Stimulated activated CD4-positive, alpha-beta T cell treated with anti-CD3 and anti-CD28 coated beads, Interleukin-1b, Interleukin-23, amount 100 ng/mL, for 24 hours (primary cell): ENCODE measurements at regions not wholly inside any gene's neighbourhood (a gene's known extent, or its start where the extent isn't known, plus 50 kb on each side); places are given as distances from the start of the nearest gene placed in this dataset.
"Not testable (repeated sequence)": the region's sequence is repeated elsewhere in the genome, so short reads cannot be mapped to it uniquely, and the experiment has no call there.

ENCODE experiments used
- DNase-seq, 4 experiments: peaks; one replicate each; pipeline ENCODE4 v3.0.0-alpha.2; 2020; ENCODE audit warnings: low read depth in 4 of 4, low spot score in 1 of 4

DNA sequence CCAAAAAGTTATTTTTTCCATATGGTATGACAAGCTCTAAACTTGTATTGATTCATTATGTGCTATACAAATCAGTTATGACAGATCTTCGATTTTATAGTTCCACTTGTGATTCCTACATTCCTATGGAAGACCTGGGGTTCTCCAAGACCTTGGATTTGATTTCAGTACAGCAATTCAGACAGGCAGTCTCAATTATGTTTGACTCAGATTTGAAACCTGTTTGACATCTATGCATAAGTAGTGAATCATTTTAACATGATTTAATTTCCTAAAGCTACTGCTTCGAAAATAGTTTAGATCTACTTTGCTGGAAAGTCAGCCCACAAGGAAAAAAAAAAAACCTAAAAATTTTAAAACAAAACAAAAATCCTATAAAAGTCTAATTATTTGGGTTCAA, 820.4 kb downstream of the LUZP2 start:
- no peak for DNase-seq

DNA sequence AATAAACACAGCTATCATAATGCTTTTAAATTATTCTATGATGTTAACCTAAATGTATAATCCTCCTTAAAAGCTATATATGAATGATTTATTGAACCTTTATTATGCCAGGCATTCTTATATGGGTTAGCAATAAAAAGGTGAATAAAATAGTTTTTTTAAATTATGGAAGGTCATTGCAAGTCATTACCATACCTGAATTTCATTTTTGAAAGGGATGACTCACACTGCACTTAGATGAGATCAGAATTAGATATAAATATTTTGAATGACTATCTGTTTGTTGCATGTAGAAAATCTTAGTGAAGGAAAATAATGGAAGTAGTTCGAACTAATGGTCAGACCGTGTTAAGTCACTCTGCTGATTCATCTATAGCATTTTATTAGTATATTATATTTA, 822.3 kb downstream of the LUZP2 start:
- DNase-seq, result no peak

DNA sequence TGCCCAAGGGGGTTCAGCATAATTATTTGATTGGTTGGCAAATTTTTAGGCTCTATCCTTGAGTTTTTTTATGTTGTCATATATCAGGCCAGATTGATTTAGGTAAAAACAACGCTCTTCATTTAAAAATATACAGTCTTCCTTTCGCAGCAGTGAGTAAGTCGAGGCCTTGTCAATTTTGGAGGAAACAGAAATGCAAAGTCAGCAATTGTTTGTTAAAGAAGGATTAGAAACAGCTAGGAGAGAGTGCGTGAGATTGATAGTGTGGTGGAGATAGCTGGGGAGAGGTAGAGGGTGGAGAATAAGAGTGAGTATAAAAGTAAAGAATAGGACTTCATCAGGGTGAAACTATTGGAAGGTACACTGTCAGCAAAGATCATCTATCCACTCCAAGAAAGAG, 830.8 kb downstream of the LUZP2 start:
- DNase-seq, result no peak

DNA sequence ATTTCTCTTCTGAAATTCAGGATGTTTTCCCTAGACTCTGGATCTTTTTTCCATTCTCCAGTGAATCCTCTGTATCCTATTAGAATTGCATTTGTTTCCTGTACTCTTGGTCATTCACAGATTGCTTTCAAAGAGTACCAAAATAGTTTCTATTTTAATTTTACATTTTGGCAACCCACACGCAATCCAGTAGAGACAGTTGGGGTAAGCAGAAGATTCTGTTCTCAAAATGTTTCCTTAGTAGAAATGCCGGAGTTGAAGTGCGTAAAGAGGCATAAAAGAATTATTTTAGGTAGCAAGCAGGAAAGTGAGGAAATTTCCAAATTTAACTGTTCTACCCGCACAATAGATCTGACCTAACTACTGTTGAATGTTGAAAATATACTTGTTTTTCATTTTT, 842.4 kb downstream of the LUZP2 start:
- no peak for DNase-seq

DNA sequence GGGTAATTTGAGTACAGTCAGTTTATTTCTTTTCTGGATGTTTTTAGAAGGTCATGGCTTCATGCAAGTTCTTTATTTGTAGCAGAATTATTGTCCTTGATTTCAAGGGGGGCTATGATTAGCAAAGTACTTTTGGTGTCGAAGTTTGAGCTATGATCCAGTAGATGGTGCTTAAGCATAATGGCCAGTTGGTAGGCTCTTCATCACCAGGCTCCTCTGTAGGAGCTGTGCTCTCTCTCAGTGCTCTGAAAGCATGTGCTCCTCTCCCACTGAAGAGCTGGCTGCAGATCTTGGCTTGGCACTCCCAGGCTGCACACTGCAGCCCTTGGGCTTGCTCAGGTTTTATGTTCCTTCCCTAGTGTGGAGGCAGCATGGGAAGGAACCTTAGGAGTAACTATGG, 852.7 kb downstream of the LUZP2 start:
- no peak for DNase-seq

DNA sequence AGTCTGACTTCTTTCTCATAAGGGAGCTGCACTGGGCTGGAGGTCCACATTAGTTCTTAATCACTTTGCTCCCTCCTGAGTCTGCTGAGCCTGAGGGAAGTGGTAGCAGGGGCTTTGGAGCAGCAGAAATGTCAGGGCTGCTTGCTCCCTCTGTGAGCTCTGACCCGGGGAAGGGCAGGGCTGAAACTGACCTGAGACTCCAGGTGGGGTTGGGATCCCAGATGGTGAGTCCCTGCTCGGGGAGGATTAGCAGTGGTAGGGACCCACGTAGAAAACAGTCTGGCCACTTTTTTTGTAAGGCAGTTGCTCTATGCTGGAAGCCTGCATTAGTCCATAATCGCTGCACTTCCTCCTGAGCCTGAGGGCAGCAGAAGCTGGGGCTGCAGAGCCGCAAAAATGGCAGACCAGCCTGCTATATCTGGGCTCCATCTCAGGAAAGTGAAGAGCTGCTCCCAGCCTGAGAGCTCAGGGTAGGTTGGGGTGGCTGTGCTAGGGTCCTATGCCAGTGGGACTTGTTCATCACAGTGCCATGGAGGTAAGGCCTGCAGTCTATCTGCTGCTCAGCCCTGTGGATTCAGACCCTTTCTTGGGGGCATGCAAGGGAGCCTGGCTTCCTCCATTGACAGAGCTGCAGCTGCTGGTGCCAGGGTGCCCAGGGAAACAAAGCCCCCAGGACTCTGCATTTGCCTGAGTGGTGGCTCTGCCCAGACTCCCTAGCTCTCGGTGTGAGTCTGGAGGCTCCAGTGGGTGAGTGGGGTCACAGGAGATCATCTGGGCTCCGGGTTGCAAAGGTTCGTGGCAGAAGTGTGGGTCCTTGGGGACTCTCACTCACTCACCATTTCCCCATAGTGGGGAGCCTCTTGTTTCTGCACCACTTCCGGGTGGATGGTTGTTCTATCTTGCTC, 854.3 kb downstream of the LUZP2 start:
- no peak for DNase-seq

DNA sequence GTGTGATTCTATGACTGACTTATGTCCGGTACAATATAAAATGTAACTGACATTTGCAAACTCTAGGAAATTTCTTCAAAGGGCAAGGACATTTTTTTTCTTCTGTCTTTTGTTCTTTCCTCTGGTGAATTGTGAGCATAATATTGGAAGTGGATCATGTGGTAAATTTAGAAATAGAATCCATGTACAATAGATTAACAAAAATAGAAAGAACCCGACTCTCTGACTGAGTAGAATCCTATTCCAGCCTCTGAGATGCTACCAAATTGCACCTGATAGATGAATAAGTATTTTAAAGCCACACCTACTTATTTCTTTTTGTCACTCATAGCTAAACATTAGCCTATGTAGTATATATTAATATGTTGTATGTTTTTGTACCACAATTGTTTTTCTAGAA, 860.3 kb downstream of the LUZP2 start:
- no peak for DNase-seq

DNA sequence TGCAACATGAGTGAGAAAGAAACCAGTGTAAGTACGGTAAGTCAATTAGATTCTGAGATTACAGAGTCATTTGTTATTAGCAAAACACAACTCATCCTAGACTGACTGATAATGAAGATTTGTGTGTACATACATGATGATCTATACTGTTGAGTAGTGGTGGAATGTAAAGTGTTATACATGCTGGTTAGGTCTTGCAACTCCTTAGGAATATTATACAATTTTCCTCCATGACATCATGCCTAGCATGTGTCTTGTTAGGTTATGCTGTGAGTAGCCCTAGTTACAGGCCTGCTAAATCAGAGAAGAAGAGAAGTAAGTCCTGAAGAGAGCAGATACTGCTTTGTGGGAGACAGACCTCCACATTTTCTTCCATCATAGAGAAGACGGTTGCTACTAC, 880.6 kb downstream of the LUZP2 start:
- DNase-seq, result no peak

DNA sequence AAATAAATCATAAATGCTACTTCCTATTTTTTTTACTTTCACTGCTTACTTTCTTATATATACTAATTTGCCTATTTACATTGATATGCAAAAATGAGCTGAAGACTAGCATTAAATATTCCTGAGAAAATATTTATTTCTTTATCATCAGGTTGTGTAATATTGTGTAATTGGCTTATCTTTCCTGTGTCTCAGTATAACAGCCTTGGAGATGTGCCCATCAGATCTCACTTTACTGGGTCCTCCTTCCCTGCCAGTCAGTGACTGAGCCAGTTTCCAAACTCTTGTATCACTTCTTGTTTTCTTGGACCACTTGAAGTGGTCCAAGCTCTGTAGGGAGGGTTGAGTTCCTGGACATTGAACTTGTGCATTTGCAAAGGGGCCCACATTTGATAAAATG, 900.0 kb downstream of the LUZP2 start:
- DNase-seq, result no peak

DNA sequence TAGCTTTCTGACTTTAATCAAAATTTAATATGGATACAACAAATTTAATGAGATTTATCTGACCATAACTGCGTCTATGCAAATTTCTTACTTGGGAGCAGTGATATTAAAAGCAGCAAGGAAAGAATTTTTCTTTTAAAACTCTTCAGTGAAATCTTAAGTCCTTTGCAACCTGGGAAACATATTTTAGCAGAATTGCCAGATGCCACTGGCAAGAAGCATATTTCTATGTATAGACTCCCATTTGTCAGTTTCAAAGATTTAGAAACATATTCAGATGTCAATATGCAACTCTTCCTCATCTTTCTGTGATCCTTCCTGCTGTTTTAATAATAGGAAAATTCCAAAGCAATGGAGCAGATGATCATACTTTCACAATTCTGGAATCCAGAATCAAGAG, 911.3 kb downstream of the LUZP2 start:
- DNase-seq, result no peak

DNA sequence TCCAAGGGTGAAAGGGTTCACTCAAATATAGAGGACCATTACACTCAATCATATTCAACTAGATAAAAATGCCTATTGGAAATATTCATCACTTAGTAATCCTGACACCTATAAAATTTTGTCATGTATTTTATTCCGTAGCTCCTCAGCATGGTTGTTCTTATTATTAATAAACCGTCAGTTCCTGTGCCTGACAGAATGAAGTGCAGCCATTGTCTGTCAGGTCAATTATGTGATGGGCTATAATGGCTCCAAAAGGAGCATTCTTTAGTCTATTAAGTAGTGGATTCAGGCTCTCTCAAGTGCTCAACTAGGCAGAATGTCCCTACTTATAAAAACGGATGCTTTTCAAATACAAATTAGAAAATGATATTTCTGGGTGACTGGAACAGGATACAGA, 916.1 kb upstream of the ANO3 start:
- no peak for DNase-seq

DNA sequence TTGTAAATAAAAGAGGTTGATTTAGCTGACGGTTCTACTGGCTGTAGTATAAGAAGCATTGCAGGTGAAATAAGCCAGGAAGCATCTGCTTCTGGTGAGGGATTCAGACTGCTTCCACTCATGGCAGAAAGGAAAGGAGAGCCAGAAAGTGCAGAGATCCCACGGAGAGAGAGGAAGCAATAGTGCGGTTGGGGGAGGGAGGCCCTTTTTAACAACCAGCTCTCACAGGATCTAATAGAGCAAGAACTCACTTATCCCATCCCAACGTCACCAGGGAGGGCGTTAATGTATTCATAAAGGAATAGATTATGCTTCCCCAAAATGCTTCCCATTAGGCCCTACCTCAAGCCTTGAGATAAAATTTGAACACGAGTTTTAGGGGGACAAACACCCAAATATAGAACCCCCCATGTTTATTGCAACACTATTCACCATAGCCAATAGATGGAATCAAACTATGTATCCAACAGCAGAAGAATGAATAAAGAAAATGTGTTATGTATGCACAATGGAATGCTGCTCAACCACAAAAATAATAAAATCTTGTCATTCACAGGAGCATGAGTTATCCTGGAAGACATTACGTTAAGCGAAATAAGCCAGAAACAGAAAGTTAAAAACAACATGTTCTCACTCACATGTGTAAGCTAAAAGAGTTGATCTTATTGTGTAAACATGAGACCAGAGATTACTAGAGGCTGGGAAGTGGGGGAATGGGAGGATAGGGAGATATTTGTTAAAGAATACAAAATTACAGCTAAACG, 908.3 kb upstream of the ANO3 start:
- no peak for DNase-seq

DNA sequence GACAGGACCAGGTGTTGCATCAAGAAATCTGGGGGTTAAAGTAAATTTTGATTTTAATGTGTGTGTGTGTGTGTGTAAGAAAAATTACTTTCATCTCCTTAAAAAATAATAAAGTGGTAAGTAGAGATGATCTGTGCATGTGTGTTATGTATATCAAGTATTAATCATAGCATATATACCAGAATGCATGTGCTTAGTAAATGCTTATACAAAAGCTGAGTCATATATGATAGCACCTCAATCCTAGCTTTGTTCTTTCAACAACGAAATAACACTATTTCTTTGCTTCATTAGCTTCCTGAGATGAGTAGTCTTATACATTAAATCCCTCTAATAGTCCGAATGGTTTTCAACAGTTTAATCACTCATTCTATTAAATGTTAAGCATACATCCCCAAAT, 899.6 kb upstream of the ANO3 start:
- no peak for DNase-seq

DNA sequence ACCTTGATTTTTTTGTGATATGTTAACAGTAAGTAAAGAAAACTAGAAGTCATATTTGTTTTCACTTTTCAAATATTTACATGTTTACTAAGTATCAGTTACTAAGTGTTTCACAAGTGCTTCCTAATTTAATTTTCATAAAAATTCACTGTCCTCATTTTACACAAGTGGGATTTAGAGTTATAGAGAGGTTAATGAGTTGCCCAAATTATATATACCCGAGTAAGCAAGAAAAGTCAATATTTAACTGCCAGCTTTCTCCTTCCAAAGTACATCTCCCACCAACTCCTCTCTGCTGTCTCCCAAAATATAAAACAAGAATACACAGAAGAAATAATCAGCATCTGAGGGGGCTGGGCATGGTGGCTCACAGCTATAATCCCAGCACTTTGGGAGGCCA, 896.7 kb upstream of the ANO3 start:
- no peak for DNase-seq

DNA sequence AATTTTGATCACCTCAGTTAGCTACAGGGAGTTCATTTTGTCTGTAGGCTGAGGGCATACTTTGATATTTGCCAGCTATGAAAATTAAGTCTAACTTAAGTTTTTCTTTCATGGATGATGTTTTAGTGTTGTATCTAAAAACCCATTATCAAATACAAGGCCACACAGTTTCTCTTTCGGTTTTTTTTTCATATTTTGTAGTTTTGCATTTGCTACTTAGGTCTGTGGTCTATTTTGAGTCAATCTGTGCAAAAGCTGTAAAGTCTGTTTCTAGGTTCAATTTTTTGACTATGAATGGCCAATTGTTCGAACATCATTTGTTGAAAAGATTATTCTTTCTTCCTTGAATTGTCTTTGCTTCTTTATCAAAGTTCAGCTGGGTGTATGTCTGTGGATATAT, 895.6 kb upstream of the ANO3 start:
- no peak for DNase-seq

DNA sequence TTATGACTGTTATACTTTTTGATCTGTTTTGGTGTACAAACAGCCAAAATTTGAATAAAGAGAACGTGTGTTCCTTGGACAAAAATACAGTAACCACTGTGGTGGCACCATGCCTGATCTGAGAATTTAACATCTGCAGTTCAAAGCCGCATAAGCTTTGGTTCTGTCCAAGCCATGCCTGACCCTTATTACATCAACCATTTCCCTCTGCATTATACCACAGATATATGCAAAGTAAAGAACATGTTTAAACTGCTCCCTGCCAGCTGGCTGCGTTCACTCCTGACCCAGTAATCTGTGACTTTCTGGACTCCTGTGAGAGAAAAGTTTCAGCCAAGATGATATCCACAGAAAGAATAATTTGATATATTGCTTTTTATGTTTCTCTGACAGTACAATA, 890.5 kb upstream of the ANO3 start:
- no peak for DNase-seq

DNA sequence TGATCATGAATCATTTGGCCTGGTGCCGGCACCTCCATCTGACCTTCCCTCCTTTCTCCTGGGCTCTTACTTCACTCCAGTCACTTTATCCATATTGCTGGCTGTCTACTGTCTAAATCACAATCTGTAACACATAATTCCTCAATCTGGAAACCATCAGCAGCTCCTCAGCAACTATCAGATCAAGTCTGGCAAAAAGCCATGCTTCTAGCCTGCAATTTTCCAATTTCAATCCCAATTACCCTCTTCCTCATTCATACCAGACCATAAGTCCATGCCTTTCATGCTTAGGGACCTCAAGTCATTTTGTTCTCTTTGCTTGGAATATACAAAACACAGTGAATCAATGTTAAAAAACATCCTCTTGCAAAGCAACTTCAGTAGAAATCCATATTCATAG, 882.8 kb upstream of the ANO3 start:
- no peak for DNase-seq

DNA sequence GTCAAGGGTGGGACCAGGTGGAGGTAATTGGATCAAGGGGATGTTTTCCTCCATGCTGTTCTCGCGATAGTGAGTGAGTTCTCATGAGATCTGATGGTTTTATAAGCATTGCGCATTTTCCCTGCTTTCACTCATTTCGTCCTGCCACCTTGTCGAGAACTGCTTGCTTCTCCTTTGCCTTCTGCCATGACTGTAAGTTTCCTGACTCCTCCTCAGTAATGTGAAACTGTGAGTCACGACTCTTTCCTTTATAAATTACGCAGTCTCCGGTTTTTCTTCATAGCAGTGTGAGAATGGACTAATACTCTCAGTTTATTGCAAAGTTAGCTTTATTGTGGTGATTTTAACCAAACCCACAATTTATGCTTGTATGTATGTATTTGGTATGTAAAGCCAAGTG, 878.5 kb upstream of the ANO3 start:
- DNase-seq, result no peak

DNA sequence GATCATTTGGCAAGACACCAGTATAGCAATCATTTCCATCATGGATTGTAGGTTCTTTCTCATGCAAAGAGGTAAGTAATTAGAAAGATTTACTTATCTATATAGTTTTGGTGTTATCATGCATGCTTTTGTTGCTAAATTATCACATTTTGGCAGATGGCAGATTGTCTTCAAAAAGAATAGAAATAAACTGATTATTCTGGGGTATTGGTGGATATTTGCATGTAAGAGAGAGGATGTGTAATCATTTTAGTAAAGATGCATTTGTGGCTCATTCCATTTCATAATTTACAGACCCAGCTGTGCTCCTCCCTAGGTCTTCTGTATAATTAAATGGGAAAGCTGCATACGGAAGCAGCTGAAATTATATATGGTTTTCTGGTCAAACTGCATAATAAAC, 875.7 kb upstream of the ANO3 start:
- DNase-seq, result no peak

DNA sequence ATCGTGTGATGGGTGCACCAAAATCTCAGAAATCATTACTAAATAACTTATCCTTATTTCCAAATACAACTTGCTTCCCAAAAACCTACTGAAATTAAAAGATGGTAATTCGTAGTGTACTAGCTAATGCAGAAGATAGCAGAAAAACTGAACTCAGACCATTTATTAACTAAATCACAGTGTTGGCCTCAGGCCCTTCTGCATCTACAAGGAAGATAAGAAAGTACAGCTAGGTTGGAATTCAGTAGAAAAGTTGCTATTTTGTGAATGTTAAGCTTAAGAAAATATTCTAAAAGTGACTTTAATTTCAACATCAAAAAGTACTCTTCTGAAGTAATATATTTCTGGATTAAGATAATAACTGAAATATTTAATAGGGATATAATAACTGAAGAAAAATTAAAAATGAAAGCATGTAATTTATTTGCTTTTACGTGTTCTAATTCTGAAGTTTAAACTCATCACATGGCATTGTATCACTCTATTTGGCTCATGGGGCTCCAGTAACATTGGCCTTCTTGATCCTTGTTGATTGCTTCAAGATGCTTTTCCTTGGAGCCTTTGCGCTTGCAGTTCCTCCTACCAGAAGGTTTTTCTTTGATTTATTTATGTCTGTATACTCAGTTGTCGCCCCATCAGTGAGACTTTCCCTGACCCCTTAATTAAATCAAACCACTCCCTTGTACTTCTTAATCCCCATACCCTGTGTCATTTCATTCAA, 847.9 kb upstream of the ANO3 start:
- DNase-seq, result no peak

DNA sequence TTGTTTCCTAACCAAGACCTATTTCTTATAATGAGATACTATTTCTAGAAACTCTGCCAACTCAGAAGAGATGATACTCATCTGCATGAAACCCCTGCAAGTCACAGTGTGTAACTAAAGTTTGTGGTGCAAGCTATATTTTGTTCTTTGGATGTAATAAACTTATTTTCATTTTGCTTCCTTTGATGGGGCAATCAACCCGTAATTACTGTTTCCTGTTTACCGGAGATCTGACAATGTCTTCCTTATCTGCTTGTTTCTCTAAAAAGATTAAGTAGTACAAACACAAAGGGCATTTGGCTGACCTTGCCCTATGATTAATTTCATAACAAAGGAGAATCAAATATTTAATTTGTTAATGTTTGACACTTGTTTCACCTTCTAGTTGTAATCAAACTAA, 846.6 kb upstream of the ANO3 start:
- no peak for DNase-seq

DNA sequence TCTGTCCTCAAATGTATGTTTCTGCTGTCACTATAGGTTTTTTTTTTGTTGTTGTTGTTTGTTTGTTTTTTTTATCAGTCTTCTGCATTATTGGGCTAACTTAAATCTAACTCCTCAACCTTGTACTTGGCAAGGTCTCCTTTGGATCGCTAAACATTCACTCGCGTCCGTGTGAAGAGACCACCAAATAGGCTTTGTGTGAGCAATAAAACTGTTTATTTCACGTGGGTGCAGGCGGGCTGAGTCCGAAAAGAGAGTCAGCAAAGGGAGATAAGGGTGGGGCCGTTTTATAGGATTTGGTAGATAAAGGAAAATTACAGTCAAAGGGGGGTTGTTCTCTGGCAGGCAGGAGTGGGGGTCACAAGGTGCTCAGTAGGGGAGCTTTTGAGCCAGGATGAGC, 845.6 kb upstream of the ANO3 start:
- DNase-seq, result not testable (repeated sequence)
